ENCODE measurements at regions not wholly inside any gene's neighbourhood (a gene's known extent, or its start where the extent isn't known, plus 50 kb on each side); places are given as distances from the start of the nearest gene placed in this dataset.

- no peak overlapping the region for H3K27ac ChIP-seq
- TF ChIP-seq, protein P1, sequence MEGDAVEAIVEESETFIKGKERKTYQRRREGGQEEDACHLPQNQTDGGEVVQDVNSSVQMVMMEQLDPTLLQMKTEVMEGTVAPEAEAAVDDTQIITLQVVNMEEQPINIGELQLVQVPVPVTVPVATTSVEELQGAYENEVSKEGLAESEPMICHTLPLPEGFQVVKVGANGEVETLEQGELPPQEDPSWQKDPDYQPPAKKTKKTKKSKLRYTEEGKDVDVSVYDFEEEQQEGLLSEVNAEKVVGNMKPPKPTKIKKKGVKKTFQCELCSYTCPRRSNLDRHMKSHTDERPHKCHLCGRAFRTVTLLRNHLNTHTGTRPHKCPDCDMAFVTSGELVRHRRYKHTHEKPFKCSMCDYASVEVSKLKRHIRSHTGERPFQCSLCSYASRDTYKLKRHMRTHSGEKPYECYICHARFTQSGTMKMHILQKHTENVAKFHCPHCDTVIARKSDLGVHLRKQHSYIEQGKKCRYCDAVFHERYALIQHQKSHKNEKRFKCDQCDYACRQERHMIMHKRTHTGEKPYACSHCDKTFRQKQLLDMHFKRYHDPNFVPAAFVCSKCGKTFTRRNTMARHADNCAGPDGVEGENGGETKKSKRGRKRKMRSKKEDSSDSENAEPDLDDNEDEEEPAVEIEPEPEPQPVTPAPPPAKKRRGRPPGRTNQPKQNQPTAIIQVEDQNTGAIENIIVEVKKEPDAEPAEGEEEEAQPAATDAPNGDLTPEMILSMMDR (conservative IDR thresholded peaks at IDR 0.05): no peak
Observed at GRCh38 chr6:169312658-169313346, 59.2 kb upstream of the THBS2 start.

DNA sequence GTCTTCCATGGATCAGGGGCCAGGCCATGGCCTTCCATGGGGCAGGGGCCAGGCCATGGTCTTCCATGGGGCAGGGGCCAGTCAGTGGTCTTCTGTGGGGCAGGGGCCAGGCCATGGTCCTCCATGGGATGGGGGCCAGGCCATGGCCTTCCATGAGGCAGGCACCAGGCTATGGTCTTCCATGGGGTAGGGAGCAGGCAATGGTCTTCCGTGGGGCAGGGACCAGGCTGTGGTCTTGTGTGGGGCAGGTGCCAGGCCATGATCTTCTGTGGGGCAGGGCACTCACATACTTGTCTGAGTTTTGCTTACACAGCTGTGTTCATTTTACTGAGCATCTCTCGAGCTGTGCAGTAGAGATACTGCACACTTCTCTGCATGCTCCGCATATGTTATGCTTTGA lies 57.3 kb upstream of the THBS2 start:
- TF ChIP-seq, protein P1 (conservative IDR thresholded peaks at IDR 0.05): no peak
- no peak overlapping the region for H3K27ac ChIP-seq
